K562 (cell line): ENCODE measurements at regions not wholly inside any gene's neighbourhood (a gene's known extent, or its start where the extent isn't known, plus 50 kb on each side); places are given as distances from the start of the nearest gene placed in this dataset.

Experiments
- ATAC-seq: fragments of 200-7000 bp; cut with Tn5 transposase; 3 replicates; pipeline ENCODE4 v1.9.1; 2020; ENCODE audit warnings: moderate library complexity
- BruUV-seq: library from RNA; stranded (reverse); fragments of 400-500 nt; replicated peaks from 2 replicates; lab custom pipeline; 2021; lab: Mats Ljungman, UMichigan
- CTCF ChIA-PET: fragments of 300-600 bp; formaldehyde crosslinking; extraction: SDS; loops from one replicate; lab custom pipeline; 2021; ENCODE audit warnings: low intra/inter-chr PET ratio; lab: Yijun Ruan, JAX
- POLR2A ChIA-PET: fragments of 300-600, 350-650 bp; sonication (Branson Sonifier 250); formaldehyde crosslinking; extraction: SDS; loops from one replicate; lab custom pipeline; 2021; ENCODE audit warnings: antibody characterized with exemption, inconsistent platforms; lab: Yijun Ruan, JAX
- DNase-seq, 4 experiments: peaks; one replicate each; pipeline versions ENCODE4 v3.0.0 to v3.0.0-alpha.2; 2011 to 2018; ENCODE audit warnings: low spot score in 3 of 4, mixed read lengths in 3 of 4; ENCODE audit errors: extremely low read depth in 1 of 4
- FAIRE-seq: peaks from 2 replicates; lab custom pipeline; 2011; peaks lifted over from hg19 to GRCh38; lab: Jason Lieb, UNC
- H2AFZ ChIP-seq: 2 replicates; pipeline ENCODE4 v1.6.0; 2011; ENCODE audit warnings: low read depth, low read length, control low read depth, inconsistent platforms
- H3K27ac ChIP-seq: fragments of 200-600 bp; 3 replicates; pipeline ENCODE4 v1.8.0; 2011; ENCODE audit warnings: low read depth, mild to moderate bottlenecking, control low read depth, inconsistent platforms, low read length, moderate library complexity, mixed read lengths; ENCODE audit errors: extremely low read depth
- H3K27me3 ChIP-seq, 2 experiments: fragments of 300-600 bp in 1 of 2; 2 replicates in 1 of 2; 3 replicates in 1 of 2; pipeline versions ENCODE4 v1.6.0 to v1.8.0; 2011; ENCODE audit warnings: inconsistent platforms in 2 of 2, low read length in 2 of 2, mild to moderate bottlenecking in 1 of 2, mixed read lengths in 1 of 2, moderate library complexity in 1 of 2; ENCODE audit not compliant: control insufficient read depth in 2 of 2, insufficient read depth in 2 of 2
- H3K36me3 ChIP-seq: fragments of 300-600 bp; 3 replicates; pipeline ENCODE4 v1.8.0; 2011; ENCODE audit warnings: mild to moderate bottlenecking, low read length, inconsistent platforms; ENCODE audit not compliant: control insufficient read depth, insufficient read depth
- H3K4me1 ChIP-seq, 2 experiments: fragments of 200-600 bp in 1 of 2; replicated peaks in 1 of 2; 2 replicates in 1 of 2; 3 replicates in 1 of 2; pipeline versions ENCODE4 v1.5.1 to v1.8.0; 2011; ENCODE audit warnings: inconsistent platforms in 2 of 2, low read length in 2 of 2, mild to moderate bottlenecking in 1 of 2, mixed read lengths in 1 of 2, moderate library complexity in 1 of 2; ENCODE audit not compliant: control insufficient read depth in 2 of 2, insufficient read depth in 2 of 2
- H3K4me2 ChIP-seq: 2 replicates; pipeline ENCODE4 v1.6.1; 2011; ENCODE audit warnings: low read length, control low read depth, inconsistent platforms, mixed read lengths; ENCODE audit not compliant: insufficient read depth
- H3K4me3 ChIP-seq: fragments of 200-600 bp; sonication (generic), shearing (Covaris generic); 2 replicates; pipeline ENCODE4 v1.5.1; 2016; ENCODE audit warnings: control low read depth, inconsistent platforms
- H3K79me2 ChIP-seq: fragments of 200-600 bp; 3 replicates; pipeline ENCODE4 v1.8.0; 2011; ENCODE audit warnings: low read length, inconsistent platforms; ENCODE audit not compliant: control insufficient read depth, insufficient read depth
- H3K9ac ChIP-seq, 2 experiments: 2 replicates each; pipeline versions ENCODE4 v1.6.0 to v1.6.1; 2011; ENCODE audit warnings: low read depth in 2 of 2, low read length in 2 of 2, control low read depth in 1 of 2, inconsistent platforms in 1 of 2, mild to moderate bottlenecking in 1 of 2, mixed read lengths in 1 of 2; ENCODE audit not compliant: insufficient read depth in 1 of 2
- H3K9me1 ChIP-seq: one replicate; pipeline ENCODE4 v1.6.0; 2011; ENCODE audit warnings: inconsistent platforms, mild to moderate bottlenecking, low read length, moderate library complexity; ENCODE audit not compliant: control insufficient read depth, insufficient read depth
- H3K9me3 ChIP-seq: replicated peaks from 2 replicates; pipeline ENCODE4 v1.5.1; 2011; ENCODE audit warnings: low read depth, low read length, inconsistent platforms; ENCODE audit not compliant: control insufficient read depth, insufficient read depth
- H4K20me1 ChIP-seq: replicated peaks from 2 replicates; pipeline ENCODE4 v1.6.1; 2011; ENCODE audit warnings: low read length, inconsistent platforms, mixed read lengths; ENCODE audit not compliant: control insufficient read depth, insufficient read depth
- ARHGAP35 ChIP-seq: fragments of 450-650 bp; IDR thresholded peaks from 2 replicates; pipeline ENCODE4 v1.6.1; 2018; ENCODE audit not compliant: partially characterized antibody
- ATF3 ChIP-seq, 2 experiments: fragments of 450-650 bp in 1 of 2; sonication (generic) in 1 of 2; formaldehyde crosslinking in 1 of 2; IDR thresholded peaks in 1 of 2; conservative IDR thresholded peaks in 1 of 2; 2 replicates each; pipeline versions ENCODE4 v1.6.1 to v1.8.1; 2016 to 2023; ENCODE audit warnings: mild to moderate bottlenecking in 2 of 2, moderate library complexity in 2 of 2, inconsistent platforms in 1 of 2, missing genetic modification reagents in 1 of 2
- GABPB2 ChIP-seq: fragments of 250-450 bp; sonication (Bioruptor Pico); conservative IDR thresholded peaks from 2 replicates; pipeline ENCODE4 v1.5.1; 2021; ENCODE audit warnings: mild to moderate bottlenecking
- HNRNPUL1 ChIP-seq: fragments of 200-400 bp; formaldehyde crosslinking; IDR thresholded peaks from 2 replicates; pipeline ENCODE4 v1.6.1; 2017; ENCODE audit warnings: low read length
- JUN ChIP-seq, 2 experiments: sonication (generic) in 1 of 2; formaldehyde crosslinking in 1 of 2; IDR thresholded peaks; 2 replicates each; pipeline versions ENCODE4 v1.6.1 to v1.8.0; 2012 to 2022; ENCODE audit warnings: borderline replicate concordance in 2 of 2, mild to moderate bottlenecking in 2 of 2, improper control_type of control experiment in 1 of 2, low read depth in 1 of 2, low read length in 1 of 2, missing genetic modification reagents in 1 of 2
- MBD2 ChIP-seq: sonication (generic); IDR thresholded peaks from 2 replicates; pipeline ENCODE4 v1.6.1; 2016; ENCODE audit warnings: low read depth, borderline replicate concordance
- SMAD3 ChIP-seq: fragments of 450-650 bp; formaldehyde crosslinking; conservative IDR thresholded peaks from 2 replicates; pipeline ENCODE4 v1.4.0; 2020; ENCODE audit warnings: mild to moderate bottlenecking
- ZBTB11 ChIP-seq, 3 experiments: fragments of 200-800 bp in 1 of 3; fragments of 250-450 bp in 1 of 3; fragments of 450-650 bp in 1 of 3; sonication (Bioruptor Pico) in 1 of 3; sonication (Bioruptor generic) in 1 of 3; formaldehyde crosslinking in 1 of 3; IDR thresholded peaks; 2 replicates each; pipeline versions ENCODE4 v1.6.1 to v1.8.0; 2016 to 2022; ENCODE audit warnings: mild to moderate bottlenecking in 2 of 3, missing genetic modification characterization in 2 of 3, missing compliant biosample characterization in 1 of 3, moderate library complexity in 1 of 3
- WGBS: fragments of 100-300 bp; shearing (Covaris generic); methylation state at CpG from one replicate; pipeline ENCODE4 v1.1.6; 2016; ENCODE audit warnings: low coverage, mixed read lengths; ENCODE audit not compliant: insufficient coverage; ENCODE audit errors: missing lambda C conversion rate; 5-methylcytosine and 5-hydroxymethylcytosine counted together
- in situ Hi-C: fragments of 300-500 bp; cut with MboI; formaldehyde crosslinking; loops from 4 replicates; pipeline ENCODE4 v1.15.0; 2018; ENCODE audit warnings: inconsistent platforms, mixed read lengths
- intact Hi-C: fragments of 100-400 bp; cut with micrococcal nuclease; formaldehyde crosslinking; loops from 2 replicates; pipeline ENCODE4 v1.14.2; 2022
- TF ChIP-seq, protein P1 (sequence below): sonication (generic); formaldehyde crosslinking; IDR thresholded peaks from 2 replicates; pipeline ENCODE4 v1.8.0; 2022; ENCODE audit warnings: mild to moderate bottlenecking, low read depth, missing genetic modification reagents

GRCh38 chr2:56012221-56012765, 88.7 kb upstream of the EFEMP1 start:
- in situ Hi-C loops = no loop called here
- ATAC-seq (no peak), FAIRE-seq (no peak), DNase-seq (no peak)
- no peaks in the 10 kb centered on the region for H3K36me3 ChIP-seq
- H3K4me1 ChIP-seq = no peaks in the 10 kb centered on the region
- H3K4me2 ChIP-seq = no peak overlapping the region
- no peak overlapping the region for H2AFZ ChIP-seq
- no peaks in the 10 kb centered on the region for H3K9me1 ChIP-seq
- no TSS peak for BruUV-seq
- WGBS = 0% methylated on average over 1 of the region's 1 CpG
- no peak overlapping the region for H3K27ac ChIP-seq
- no peaks in the 10 kb centered on the region for H4K20me1 ChIP-seq
- no peaks in the 10 kb centered on the region for H3K9me3 ChIP-seq
- ChIA-PET POLR2A (interaction anchor here (0.9 kb wide), 1 partner anchor 19 kb away, joined by 3 read pairs; no protein-coding TSS in a partner anchor), CTCF (no interaction called here)
- no peaks in the 10 kb centered on the region for H3K79me2 ChIP-seq
- H3K4me3 ChIP-seq = no peak overlapping the region
- H3K9ac ChIP-seq = no peak overlapping the region
- no peaks in the 10 kb centered on the region for H3K27me3 ChIP-seq
- intact Hi-C loops = no loop called here
- no peak for TF ChIP-seq SMAD3 (CRISPR knock-in tag)
- no peak for TF ChIP-seq ZBTB11 (CRISPR knock-in tag; IDR thresholded peaks at IDR 0.05)
- TF ChIP-seq ATF3 (IDR thresholded peaks at IDR 0.05) = no peak
- no peak for TF ChIP-seq ATF3 (CRISPR knock-in tag; conservative IDR thresholded peaks at IDR 0.05)
- TF ChIP-seq GABPB2 (CRISPR knock-in tag) = no peak
- no peak for TF ChIP-seq JUN (IDR thresholded peaks at IDR 0.05; ENCODE audit: borderline replicate concordance, low read depth, low read length)
- no peak for TF ChIP-seq JUN (CRISPR knock-in tag; IDR thresholded peaks at IDR 0.05; ENCODE audit: borderline replicate concordance)
- TF ChIP-seq, protein P1, sequence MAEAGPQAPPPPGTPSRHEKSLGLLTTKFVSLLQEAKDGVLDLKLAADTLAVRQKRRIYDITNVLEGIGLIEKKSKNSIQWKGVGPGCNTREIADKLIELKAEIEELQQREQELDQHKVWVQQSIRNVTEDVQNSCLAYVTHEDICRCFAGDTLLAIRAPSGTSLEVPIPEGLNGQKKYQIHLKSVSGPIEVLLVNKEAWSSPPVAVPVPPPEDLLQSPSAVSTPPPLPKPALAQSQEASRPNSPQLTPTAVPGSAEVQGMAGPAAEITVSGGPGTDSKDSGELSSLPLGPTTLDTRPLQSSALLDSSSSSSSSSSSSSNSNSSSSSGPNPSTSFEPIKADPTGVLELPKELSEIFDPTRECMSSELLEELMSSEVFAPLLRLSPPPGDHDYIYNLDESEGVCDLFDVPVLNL = no peak
- TF ChIP-seq HNRNPUL1 = no peak
- TF ChIP-seq MBD2 = no peak
- no peak for TF ChIP-seq ARHGAP35
